Suppressor macrophage treated with lipopolysaccharide for 4 hours (primary cell): ENCODE measurements at regions not wholly inside any gene's neighbourhood (a gene's known extent, or its start where the extent isn't known, plus 50 kb on each side); places are given as distances from the start of the nearest gene placed in this dataset.
"Not testable (repeated sequence)": the region's sequence is repeated elsewhere in the genome, so short reads cannot be mapped to it uniquely, and the experiment has no call there.

Source experiments
- DNase-seq: peaks from one replicate; pipeline ENCODE4 v3.0.0-alpha.2; 2020

- no peak for DNase-seq
Measured at GRCh38 chr6:170080169-170080827, 210.6 kb downstream of the DLL1 start.

- DNase-seq: no peak
Measured at GRCh38 chr6:170076466-170077165, 214.3 kb downstream of the DLL1 start.

- no peak for DNase-seq
Measured at GRCh38 chr6:170075659-170076223, 215.1 kb downstream of the DLL1 start.

GRCh38 chr6:170074907-170075306 lies 216.0 kb downstream of the DLL1 start:
- no peak for DNase-seq

GRCh38 chr6:170074435-170074834 lies 216.4 kb downstream of the DLL1 start:
- no peak for DNase-seq

- DNase-seq: no peak
Measured at GRCh38 chr6:170073846-170074245, 217.0 kb downstream of the DLL1 start.

- DNase-seq: no peak
Measured at GRCh38 chr6:170072246-170072645, 218.6 kb downstream of the DLL1 start.

GRCh38 chr6:170069611-170070010 lies 221.3 kb downstream of the DLL1 start:
- no peak for DNase-seq

GRCh38 chr6:170068496-170068895 lies 222.4 kb downstream of the DLL1 start:
- DNase-seq: no peak

GRCh38 chr6:170067923-170068360 lies 222.9 kb downstream of the DLL1 start:
- no peak for DNase-seq

GRCh38 chr6:170067181-170067641 lies 223.7 kb downstream of the DLL1 start:
- no peak for DNase-seq

- no peak for DNase-seq
Measured at GRCh38 chr6:170066679-170067078, 224.2 kb downstream of the DLL1 start.

- no peak for DNase-seq
Measured at GRCh38 chr6:170063851-170064602, 226.9 kb downstream of the DLL1 start.

GRCh38 chr6:170063431-170063830 lies 227.4 kb downstream of the DLL1 start:
- DNase-seq: no peak

- no peak for DNase-seq
Measured at GRCh38 chr6:170062915-170063241, 228.0 kb downstream of the DLL1 start.

- DNase-seq: no peak
Measured at GRCh38 chr6:170062209-170062914, 228.5 kb downstream of the DLL1 start.

- no peak for DNase-seq
Measured at GRCh38 chr6:170058878-170059485, 231.9 kb downstream of the DLL1 start.

GRCh38 chr6:170057961-170058877 lies 232.7 kb downstream of the DLL1 start:
- DNase-seq: no peak

GRCh38 chr6:170057034-170057734 lies 233.7 kb downstream of the DLL1 start:
- DNase-seq: no peak

- DNase-seq: no peak
Measured at GRCh38 chr6:170056278-170056711, 234.6 kb downstream of the DLL1 start.

- not testable (repeated sequence) for DNase-seq
Measured at GRCh38 chr6:170055797-170056196, 235.1 kb downstream of the DLL1 start.
